ENCODE measurements at regions not wholly inside any gene's neighbourhood (a gene's known extent, or its start where the extent isn't known, plus 50 kb on each side); places are given as distances from the start of the nearest gene placed in this dataset.
"Not testable (repeated sequence)": the region's sequence is repeated elsewhere in the genome, so short reads cannot be mapped to it uniquely, and the experiment has no call there.

DNA sequence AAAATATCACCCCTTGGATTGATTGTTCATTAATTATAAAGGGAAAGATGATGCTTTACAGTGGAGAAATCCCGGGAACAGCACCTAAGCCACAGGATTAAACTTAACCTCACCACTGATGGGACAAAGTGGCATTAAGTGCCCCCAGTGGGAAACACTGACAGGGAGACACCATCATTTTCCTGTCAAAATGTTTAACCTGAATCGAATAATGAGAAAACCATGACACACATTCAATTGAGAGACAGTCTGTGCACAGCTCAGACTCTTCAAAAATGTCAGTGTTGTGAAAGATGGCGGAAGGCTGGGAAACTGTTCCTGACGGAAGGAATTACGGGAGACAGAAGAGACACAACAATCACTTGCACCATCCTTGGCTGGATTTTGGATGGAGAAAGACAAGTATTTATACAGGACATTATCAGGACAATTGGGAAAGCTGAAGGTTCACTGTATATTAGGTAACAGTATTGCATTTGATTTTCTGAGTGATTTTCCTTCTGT, 111.8 kb upstream of the ASB18 start:
- DNase-seq (ENCODE audit: low read depth in 2 of 2) = no peak

DNA sequence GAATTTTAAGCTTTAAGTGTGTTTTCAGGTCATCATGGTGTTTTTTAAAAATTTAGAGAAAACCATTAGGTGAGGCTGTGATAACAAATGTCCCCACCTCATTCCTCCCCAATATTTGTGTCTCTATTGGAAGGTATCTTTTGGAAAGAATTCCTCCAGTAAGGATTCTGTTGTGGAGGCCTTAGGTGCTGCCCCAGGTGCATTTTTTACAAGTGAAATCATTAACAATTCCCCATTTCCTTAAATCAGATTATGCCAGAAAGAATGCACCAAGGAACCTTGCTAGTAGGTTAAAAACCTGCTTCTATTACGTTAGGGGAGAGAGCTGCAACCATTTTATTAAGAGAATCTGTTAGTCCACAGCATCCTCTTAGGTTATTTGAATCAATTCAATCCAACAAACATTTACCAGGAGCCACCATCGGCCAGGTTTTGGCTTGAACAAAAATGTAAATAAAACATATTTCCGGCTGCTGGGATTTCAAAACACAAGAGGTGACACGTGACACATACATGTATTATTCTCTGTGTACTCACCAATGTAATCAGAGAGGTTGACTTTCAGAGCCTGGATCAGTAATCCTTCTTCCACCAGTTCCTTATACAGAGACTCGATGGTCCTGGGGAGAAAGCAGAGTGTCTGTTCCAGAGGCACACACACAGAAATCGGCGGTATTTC, 112.5 kb upstream of the ASB18 start:
- DNase-seq (ENCODE audit: low read depth in 2 of 2) = no peak

DNA sequence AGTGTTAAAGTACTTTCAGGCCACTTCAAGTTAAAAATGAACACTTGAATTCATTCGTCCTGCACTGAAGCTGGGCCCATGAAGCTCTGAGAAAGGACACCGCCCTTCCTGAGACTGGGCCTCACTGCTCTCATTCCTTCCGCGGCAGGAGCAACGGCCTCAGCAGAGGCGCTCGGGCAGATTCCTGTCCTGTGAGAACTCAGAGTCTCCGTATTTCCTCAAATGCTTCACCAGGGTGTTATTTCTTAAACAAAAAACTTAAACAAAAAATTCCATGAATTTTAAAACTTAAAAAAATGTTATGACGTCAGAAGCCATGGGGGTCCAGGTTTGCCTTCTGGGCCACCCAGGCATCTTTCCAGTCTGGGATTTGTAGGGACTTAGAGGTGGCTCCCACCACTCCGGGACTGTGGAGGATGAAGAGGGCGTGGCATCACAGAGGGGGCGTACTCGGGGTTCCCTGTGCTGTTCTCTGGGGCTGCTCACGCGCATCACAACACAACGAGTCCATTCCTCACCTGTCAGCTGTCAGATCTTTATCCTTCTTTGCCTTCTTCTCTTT, 115.9 kb upstream of the ASB18 start:
- no peak for DNase-seq (ENCODE audit: low read depth in 2 of 2)

DNA sequence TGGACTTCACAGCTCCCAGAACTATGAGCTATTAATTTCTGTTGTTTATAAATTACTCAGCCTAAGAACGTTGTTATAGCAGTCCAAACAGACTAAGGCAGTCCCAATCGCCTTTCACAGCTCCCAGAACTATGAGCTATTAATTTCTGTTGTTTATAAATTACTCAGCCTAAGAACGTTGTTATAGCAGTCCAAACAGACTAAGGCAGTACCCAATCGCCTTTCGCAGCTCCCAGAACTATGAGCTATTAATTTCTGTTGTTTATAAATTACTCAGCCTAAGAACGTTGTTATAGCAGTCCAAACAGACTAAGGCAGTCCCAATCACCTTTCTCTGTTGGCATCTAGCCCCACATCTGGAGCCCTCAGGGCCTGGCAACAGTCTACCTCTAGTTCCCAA, 117.0 kb upstream of the ASB18 start:
- not testable (repeated sequence) for DNase-seq (ENCODE audit: low read depth in 2 of 2)

DNA sequence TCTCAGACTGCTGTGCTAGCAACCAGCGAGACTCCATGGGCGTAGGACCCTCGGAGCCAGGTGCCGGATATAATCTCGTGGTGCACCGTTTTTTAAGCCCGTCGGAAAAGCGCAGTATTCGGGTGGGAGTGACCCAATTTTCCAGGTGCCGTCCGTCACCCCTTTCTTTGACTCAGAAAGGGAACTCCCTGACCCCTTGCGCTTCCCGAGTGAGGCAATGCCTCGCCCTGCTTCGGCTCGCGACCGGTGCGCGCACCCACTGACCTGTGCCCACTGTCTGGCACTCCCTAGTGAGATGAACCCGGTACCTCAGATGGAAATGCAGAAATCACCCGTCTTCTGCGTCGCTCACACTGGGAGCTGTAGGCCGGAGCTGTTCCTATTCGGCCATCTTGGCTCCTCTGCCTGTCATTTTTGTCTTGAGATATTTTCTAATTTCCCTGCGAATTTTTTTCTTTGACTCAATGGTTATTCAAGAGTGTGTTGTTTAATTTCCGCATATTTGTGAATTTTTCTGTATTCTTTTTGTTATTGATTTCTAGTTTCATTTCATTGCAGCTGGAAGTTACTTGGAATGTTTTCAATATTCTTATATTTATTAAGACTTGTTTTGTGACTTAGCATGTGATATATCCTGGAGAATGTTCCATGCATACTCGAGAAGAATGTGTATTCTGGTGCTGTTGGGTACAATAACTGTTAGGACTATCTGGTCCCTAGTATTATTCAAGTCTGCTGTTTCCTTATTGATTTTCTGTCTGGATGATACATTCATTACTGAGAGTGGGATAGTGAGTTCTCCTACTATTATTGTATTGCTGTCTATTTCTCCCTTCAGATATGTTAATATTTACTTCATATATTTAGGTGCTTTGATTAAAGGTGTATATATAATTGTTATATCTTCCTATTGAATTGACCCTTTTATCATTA, 125.3 kb upstream of the ASB18 start:
- DNase-seq (ENCODE audit: low read depth in 2 of 2) = not testable (repeated sequence)

DNA sequence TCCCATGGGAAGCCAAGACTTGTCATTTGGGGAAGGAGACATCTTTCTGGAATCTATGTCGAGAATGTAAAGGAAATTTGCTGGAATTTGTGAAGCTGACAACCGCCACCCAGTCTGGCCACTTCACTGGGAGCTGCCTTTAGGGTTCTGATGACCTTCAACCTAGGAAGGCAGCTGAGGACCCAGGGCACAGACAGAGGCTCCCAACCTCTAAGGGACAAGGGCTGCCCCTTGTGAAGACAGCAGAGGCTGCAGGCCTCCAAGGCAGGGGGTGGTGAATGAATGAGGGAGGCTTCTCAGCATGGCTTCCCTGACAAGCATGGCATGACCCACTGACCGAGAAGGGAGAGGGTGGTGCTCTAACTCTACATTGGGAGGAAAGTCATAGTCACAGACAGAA, 128.9 kb upstream of the ASB18 start:
- DNase-seq (ENCODE audit: low read depth in 2 of 2) = no peak

DNA sequence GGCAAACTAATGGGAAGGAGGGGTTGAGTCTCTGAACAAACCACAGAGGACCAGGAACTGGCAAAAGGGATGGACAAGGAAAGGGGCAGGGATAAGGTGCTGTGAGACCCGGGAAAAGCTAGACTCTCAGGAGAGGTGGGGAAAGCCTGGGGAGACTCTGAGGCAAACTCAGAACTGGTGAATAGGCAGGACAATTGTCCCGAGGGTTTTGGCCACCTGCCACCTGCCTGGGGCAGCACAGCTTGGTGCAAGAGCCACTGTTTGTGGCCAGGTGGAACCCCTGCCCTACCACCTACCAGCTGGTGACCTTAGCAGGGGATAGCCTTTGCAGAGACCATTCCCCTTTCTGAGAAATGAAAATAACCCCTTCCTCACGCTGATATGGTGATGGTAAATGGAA, 129.4 kb upstream of the ASB18 start:
- no peak for DNase-seq (ENCODE audit: low read depth in 2 of 2)

DNA sequence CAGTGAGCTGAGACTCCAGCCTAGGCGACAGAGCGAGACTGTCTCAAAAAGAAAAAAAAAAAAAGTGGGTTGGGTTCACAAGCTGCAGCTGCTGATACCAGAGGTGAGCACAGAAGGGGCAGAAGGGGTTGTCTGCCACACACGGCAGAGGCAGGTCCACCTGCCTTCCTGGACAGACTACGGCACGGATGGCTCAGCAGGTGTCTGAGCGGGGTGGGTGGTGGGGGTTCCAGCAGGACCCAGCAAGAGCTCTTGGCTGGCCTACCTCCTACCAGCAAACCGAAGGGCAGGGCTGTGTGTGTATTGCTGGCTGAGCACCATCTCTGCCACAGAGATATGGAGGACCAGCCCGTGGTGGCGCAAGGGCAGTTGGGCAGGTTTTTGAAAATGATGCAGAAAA, 130.4 kb upstream of the ASB18 start:
- no peak for DNase-seq (ENCODE audit: low read depth in 2 of 2)

DNA sequence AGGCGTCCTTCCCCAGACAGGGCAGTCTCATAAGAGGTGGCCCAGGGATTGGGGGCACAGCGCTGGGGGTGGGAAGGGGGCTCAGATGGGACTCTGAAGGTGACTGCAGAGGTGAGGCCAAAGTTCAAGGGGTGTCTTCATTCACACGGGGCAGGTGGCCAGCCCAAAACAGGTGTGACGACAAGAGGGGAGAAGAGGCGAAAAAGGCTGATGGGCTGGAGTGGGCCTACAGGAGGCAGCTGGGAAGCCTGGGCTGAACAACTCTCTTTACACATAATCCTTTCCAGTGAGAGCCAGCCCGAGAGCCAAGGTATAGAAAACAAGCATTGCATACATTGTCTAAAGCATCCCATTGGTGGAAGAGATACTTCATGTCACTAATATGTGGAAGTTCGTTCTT, 130.9 kb upstream of the ASB18 start:
- DNase-seq (ENCODE audit: low read depth in 2 of 2) = no peak

DNA sequence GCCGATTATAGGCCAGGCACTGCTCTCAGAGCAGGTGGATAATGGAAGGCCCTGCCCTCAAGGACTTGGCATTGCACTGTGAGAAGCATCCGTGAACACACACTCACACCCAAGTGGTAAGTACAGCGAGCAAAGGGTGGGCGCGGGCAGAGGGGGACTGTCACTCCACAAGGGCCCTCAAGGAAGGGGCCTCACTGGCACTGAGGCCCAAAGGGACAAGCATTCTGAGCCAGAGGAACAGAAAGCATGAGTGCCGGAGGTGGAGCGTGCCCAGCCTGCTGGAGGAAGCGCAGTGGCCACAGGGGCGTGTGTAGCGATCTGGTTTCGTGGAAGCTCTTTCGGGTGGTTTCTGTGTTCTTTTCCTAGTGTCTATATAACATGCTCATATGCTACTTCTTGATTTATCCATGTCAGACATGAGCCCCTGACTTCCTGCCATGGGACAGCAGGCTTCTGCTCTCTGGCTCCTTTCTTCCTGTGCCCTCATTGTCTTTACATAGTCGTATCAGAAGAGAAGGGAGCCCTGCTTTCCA, 132.7 kb upstream of the ASB18 start:
- no peak for DNase-seq (ENCODE audit: low read depth in 2 of 2)

DNA sequence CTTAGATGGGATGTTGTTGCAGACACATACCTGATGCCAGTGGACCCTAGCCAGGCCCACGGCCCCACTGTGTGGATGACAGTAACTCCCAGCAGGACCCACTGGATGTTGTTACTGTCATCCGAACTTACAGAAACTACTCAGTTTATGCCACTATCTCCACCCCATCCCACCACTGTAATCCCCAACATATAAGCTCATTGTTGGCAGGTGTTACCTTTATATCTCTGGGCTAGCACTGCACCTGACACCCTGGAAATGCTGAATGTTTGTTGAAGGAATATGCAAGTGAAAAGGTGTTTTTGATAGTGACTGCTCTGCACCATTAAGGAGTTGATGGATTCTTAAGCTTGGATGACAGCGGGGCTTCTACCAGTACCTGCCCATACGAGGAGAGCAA, 133.5 kb upstream of the ASB18 start:
- DNase-seq (ENCODE audit: low read depth in 2 of 2) = no peak

DNA sequence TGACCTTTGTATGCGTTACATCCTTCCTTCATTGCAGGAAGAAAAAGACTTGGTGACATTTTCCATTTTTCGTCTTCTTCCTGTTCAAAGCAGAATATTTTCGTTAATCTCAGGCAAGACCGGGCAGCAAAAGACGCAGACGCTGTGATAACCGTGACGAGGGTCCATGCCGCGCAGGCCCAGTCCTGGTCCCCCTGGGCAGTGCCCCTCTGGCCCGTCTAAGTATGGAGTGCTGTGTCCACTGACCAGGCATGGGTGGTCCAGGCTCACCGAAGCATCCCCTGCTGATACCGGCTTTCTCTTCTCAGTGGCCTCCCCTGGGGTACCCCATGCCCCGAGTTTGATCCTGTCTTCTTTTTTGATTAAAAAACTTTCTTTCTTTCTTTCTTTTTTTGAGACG, 135.2 kb upstream of the ASB18 start:
- no peak for DNase-seq (ENCODE audit: low read depth in 2 of 2)

DNA sequence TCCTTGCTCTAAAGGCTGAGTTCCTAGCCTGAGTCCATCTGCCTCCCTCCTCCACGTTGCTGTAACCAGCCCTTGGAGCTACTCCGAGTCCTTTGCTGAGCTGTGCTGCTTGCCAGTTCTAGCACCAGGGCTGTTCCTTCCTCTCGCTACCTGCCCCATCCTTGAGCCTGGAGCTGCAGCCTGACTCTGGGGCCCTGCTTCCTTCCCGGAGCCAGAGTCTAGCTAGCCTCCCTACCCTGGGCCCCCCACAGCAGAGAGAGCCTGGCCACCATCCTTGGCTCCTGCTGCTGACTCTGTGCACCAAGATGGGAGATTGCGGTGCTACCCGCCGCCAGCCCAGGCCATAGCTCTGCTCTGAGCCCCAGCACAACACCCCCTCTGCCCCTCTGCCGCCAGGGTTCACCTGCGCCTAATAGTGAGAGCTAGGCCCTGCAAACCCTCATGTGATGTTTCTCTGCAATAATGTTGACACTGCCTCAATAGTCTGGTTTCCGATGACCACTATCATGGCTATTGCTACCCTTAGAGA, 135.9 kb upstream of the ASB18 start:
- no peak for DNase-seq (ENCODE audit: low read depth in 2 of 2)

DNA sequence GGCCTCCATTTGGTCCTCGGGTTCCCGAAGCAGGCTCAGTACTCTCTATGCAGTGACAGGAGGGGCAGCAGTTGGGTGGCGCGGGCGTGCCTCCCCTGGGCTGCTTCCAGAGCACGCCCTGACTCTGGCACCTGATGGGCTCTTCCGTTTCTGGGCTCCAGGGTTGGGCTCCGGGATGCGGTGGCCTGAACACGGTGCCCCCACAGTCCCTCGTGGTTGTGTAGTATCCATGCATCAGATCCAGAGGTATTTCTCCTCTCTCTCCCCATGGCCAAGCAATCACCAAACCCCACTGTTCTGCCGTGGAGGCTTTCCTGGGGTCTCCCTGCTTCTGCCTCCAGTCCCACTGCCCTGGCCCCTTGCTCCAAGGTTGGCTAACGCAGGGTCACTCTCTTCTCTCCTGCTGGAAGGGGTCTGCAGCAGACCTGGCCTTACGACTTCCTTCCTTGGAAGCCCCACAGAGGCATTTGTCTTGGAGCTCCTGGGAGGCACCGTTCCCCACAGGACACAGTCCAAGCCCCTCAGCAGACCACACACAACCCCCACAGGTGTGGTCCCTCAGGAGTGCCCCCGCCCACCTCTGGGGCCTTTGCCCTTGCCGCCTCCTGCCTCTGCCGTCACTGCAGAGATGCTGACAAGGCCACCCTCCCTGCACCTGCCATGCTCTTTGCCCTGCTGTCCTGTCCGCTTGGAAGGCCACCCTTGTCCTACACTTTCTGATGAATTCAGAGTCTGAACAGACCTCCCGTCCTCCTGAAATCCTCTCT, 136.6 kb upstream of the ASB18 start:
- DNase-seq (ENCODE audit: low read depth in 2 of 2) = no peak

DNA sequence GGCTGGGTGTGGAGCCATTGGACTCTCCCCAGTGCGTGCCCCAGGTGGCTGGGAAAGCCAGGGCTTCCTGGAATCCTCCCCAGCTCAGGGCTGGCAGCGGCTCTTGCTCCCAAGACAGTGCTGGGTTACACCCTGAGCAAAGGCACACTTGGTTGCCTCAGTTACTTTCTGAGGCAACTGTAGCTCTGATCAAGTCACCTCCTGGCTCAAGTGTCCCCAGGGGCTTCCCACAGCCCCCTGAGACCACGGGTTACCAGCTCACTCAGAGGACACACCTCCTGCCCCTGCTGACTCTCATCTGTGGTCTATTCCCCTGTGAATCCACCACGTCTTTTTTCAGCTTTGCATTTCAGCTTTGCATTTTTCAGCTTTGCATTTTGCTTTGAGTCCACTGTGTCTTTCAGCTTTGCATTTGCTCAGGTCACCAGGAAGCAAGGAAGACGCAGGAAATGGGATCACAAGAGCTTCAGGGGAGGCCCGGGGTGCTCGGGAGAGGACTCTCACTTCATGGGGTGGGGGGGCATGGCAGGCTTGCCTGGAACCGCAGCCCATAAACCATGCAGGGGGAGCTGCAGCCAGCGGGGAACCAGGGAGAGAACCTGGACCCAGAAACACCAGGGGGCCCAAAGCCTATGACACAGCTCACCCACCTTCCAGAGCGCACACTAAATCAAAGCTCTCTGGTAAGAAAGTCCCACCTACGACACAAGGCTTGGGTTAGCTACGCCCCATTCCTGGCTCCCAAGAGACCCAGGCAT, 138.0 kb upstream of the ASB18 start:
- no peak for DNase-seq (ENCODE audit: low read depth in 2 of 2)

DNA sequence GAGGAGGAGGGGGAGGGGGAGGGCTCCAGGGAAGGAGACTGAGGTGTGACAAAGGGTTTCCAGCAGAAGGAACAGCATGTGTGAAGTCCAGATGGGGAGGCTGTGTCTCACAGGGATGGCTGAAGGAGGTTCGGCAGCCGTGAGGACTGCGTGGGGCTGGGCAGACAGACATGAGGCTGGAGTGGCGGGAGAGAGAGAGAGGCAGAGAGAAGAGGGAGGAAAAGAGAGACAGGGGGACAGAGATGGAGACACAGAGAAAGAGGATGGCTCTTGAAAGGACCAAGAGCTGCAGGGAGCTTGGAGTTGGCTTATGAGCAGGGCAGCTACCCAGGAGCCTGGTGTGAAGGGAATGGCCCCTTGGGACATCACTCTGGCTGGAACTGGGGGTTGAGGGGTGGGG, 138.9 kb upstream of the ASB18 start:
- DNase-seq (ENCODE audit: low read depth in 2 of 2) = no peak

DNA sequence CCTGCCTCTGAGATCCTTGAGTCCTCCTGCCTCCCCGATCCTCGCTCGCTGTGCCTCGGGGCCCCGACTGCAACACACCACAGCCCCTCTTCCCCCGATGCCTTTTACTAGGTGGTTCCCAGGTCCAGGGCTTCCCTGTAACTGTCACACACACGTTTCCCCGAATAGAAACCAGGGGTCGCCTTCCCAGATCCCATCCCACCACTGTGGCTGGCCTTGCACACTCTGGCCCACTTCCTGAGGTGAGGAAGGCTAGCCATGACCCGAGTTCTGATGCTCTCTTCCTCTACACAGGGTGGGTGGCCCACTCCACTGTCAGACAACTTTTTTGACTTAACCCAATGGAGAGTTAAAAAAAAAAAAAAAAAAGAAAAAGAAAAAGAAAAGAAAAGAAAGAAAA, 139.6 kb upstream of the ASB18 start:
- DNase-seq (ENCODE audit: low read depth in 2 of 2) = no peak

DNA sequence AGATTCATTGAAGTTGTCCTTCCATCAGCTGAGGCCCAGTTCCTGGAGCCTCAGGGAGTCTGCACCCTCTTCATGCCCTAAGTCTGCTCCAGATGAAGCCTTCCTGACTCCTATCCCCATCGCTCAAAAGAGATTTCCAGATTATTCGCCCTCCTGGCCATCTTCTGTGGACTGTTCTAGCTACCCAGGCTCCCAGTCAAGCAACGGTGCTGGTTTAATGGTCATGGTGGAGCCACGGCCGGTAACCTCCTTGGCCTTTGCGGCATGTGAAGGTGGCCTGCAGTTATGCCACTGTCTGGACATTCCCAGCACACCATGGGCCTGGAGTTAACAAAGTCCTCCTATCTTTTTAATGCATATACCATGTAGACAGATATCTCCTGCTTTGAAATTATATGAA, 140.1 kb upstream of the ASB18 start:
- no peak for DNase-seq (ENCODE audit: low read depth in 2 of 2)

DNA sequence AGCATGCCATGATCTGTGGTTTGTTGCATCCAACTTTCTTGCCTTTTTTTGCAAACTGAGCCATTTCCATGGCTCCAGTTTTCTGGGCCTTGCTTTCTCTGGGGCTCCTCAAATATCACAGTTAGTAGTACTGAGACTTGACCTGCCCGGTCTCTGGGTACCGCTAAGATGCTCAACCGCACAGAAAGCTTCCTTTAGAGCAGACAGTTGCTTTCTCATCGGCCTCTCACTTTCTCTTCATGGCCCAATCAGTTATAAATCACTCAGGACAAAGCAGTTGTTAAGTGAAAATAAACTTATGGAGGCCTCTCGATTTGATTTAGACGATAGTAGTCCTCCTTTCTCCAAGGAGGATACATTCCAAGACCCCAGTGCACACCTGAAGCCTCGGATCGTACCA, 141.2 kb upstream of the ASB18 start:
- no peak for DNase-seq (ENCODE audit: low read depth in 2 of 2)

DNA sequence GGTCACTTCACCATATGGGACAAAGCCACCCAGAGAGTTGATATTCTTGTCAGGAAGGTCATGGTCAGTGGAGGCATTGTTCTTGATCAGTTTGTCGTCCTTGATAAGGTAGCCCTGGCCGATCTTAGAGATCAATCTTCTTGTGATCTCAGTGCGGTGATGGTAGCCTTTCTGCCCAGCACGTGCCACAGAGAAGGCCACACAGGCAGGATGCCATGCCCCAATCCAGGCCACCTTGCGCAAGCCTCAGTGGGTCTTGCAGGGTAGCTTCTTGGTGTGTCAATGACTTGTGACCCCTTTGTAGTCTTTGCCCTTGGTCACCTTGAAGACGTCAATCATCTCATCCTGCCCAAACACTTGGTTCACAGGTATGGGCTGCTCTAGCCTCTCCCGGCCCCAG, 143.9 kb upstream of the ASB18 start:
- DNase-seq (ENCODE audit: low read depth in 2 of 2) = no peak

DNA sequence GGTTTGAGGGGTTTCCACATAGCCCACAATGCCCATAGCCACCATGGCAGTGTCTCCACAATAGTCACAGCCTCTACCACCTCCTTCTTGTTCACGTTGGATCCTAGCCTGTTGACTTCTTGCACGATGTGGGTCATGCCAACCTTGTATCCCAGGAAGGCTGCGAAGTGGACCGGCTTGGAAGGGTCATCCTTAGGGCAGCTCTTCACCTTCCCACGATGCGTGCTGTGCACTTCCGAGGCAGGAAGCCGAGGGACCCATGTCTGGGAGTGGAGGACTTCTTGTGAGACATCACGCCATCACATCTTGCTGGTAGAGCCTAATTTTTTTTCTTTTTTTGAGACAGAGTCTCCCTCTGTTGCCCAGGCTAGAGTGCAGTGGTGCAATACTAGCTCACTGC, 144.6 kb upstream of the ASB18 start:
- DNase-seq (ENCODE audit: low read depth in 2 of 2) = no peak

Measured in stimulated activated CD8-positive, alpha-beta memory T cell treated with anti-CD3 and anti-CD28 coated beads, Interleukin-2, amount 100 ng/mL, for 1 hour (primary cell).